ENCODE measurements at regions not wholly inside any gene's neighbourhood (a gene's known extent, or its start where the extent isn't known, plus 50 kb on each side); places are given as distances from the start of the nearest gene placed in this dataset.

- TF ChIP-seq CTCF (IDR thresholded peaks at IDR 0.05; ENCODE audit: insufficient read depth, low read depth, low read length) (no peak), EZH2 (IDR thresholded peaks at IDR 0.05; ENCODE audit: insufficient read depth, low read length) (no peak)
Measured at GRCh38 chr3:176840641-176841286, 356.5 kb downstream of the TBL1XR1 start.

Measured in astrocyte (in vitro differentiated cells and primary cell).